DND-41 (cell line): ENCODE measurements at regions not wholly inside any gene's neighbourhood (a gene's known extent, or its start where the extent isn't known, plus 50 kb on each side); places are given as distances from the start of the nearest gene placed in this dataset.

ENCODE experiments used
- EZH2 ChIP-seq: IDR thresholded peaks from 3 replicates; pipeline ENCODE4 v1.6.1; 2012; ENCODE audit warnings: borderline replicate concordance, low read depth, mild to moderate bottlenecking, moderate library complexity, low read length, inconsistent platforms; ENCODE audit not compliant: severe bottlenecking
- TF ChIP-seq, protein P1 (sequence below): IDR thresholded peaks from 2 replicates; pipeline ENCODE4 v1.5.1; 2012; ENCODE audit warnings: borderline replicate concordance, low read length, moderate library complexity, mild to moderate bottlenecking; ENCODE audit not compliant: poor library complexity, severe bottlenecking; ENCODE audit errors: extremely low read depth

DNA sequence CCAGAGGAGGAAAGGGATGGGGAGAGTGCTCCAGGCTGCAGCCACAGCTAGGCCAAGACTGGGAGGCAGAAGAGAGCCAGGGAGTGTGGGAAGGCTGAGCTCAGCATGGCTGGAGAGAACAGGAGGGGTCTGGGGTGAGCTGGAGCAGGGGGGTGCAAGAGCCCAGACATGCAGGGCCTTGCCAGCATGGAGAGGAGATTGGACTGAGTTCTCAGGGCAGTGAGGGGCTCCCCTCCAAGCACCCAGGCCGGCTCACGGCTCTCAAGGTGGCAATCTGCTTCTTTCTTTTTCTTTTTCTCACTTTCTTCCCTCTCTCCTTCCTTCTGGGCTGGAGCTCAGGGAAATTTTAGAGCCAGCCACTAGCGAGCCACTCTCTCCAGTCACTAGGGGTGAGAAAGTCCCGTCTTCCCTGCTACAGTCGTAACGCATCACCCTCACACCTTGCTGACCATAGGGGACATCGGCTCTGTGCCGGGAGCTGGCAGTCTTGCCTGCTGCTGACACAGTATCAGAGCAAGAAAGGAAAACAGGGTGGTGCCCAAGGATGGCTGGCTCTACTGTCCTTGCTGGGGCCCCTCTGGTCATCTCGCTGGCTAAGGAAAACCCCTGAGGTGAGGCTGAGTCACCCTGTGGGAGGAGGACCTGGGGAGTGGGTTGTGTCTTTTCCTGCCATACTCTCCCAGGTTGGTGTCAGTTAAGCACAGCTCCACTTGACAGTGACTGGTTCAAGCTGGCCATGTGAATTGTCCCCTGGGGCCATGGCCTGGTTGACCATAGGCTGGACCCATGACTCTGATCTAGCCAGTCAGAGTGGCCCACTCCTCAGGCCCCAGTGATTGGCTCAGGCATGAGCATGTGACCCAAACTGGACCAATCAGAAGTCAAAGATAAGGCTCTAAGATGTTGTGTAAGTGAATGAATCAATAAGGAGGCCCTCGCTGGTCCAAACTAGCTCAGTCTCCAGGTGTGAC is 135.1 kb upstream of the PMEPA1 start:
- TF ChIP-seq, protein P1, sequence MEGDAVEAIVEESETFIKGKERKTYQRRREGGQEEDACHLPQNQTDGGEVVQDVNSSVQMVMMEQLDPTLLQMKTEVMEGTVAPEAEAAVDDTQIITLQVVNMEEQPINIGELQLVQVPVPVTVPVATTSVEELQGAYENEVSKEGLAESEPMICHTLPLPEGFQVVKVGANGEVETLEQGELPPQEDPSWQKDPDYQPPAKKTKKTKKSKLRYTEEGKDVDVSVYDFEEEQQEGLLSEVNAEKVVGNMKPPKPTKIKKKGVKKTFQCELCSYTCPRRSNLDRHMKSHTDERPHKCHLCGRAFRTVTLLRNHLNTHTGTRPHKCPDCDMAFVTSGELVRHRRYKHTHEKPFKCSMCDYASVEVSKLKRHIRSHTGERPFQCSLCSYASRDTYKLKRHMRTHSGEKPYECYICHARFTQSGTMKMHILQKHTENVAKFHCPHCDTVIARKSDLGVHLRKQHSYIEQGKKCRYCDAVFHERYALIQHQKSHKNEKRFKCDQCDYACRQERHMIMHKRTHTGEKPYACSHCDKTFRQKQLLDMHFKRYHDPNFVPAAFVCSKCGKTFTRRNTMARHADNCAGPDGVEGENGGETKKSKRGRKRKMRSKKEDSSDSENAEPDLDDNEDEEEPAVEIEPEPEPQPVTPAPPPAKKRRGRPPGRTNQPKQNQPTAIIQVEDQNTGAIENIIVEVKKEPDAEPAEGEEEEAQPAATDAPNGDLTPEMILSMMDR, result no peak
- TF ChIP-seq EZH2, result no peak
